ENCODE measurements at regions not wholly inside any gene's neighbourhood (a gene's known extent, or its start where the extent isn't known, plus 50 kb on each side); places are given as distances from the start of the nearest gene placed in this dataset.

DNA sequence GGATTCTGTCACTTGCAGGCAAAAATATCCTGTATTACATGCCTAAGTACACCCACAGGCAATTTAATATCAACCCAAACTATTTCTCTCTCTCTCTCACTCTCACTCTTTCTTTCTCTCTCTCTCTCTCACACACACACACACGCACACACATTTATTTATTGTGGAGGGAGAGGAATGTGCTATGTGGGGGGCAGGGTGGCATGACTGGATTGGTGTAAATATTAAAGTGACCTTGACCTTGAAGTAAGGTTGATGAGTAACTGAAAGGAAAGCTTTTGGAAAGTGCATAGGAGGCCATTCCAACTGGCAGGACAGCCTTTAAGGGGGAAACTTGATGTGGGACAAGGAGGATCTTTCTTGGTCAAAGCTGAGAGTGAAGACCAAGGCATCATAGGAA lies 589.7 kb upstream of the KIRREL3 start:
- 0 out of 2 replicates have a peak, but pooled peaks cover under 1% of the 10 kb centered on the region for H3K27me3 ChIP-seq (ENCODE audit: low read depth, low read length)

GRCh38 chr11:127588431-127588830 lies 587.9 kb upstream of the KIRREL3 start:
- Histone ChIP-seq H4K20me1 (ENCODE audit: insufficient read depth, low read length) (no peaks in the 10 kb centered on the region), H3K4me2 (ENCODE audit: low read length) (no peak overlapping the region), H2AFZ (ENCODE audit: low read depth, low read length) (no peak overlapping the region), H3K27ac (ENCODE audit: low read length) (no peak overlapping the region), H3K9me3 (ENCODE audit: insufficient read depth, low read length) (no peaks in the 10 kb centered on the region), H3K4me1 (ENCODE audit: low read length) (no peaks in the 10 kb centered on the region), H3K27me3 (ENCODE audit: low read depth, low read length) (no peaks in the 10 kb centered on the region), H3K4me3 (ENCODE audit: low read length) (no peak overlapping the region), H3K36me3 (replicated peaks; ENCODE audit: low read depth, low read length) (no peaks in the 10 kb centered on the region), H3K79me2 (ENCODE audit: low read length) (no peaks in the 10 kb centered on the region), H3K9ac (ENCODE audit: low read length) (no peak overlapping the region)
- TF ChIP-seq EZH2phosphoT487 (IDR thresholded peaks at IDR 0.05; ENCODE audit: low read depth) (no peak), CTCF (IDR thresholded peaks at IDR 0.05; ENCODE audit: low read depth, low read length) (no peak)

More for the DNA sequence above, 589.7 kb upstream of the KIRREL3 start:
- no peaks in the 10 kb centered on the region for H3K4me1 ChIP-seq (ENCODE audit: low read length)
- TF ChIP-seq CTCF (IDR thresholded peaks at IDR 0.05; ENCODE audit: low read depth, low read length) (no peak), EZH2phosphoT487 (IDR thresholded peaks at IDR 0.05; ENCODE audit: low read depth) (no peak)
- no peak overlapping the region for H3K4me3 ChIP-seq (ENCODE audit: low read length)
- no peak overlapping the region for H2AFZ ChIP-seq (ENCODE audit: low read depth, low read length)
- H3K4me2 ChIP-seq (ENCODE audit: low read length), result no peak overlapping the region
- no peak overlapping the region for H3K27ac ChIP-seq (ENCODE audit: low read length)
- H3K79me2 ChIP-seq (ENCODE audit: low read length), result no peaks in the 10 kb centered on the region
- no peak overlapping the region for H3K9ac ChIP-seq (ENCODE audit: low read length)
- H3K9me3 ChIP-seq (ENCODE audit: insufficient read depth, low read length), result no peaks in the 10 kb centered on the region
- H4K20me1 ChIP-seq (ENCODE audit: insufficient read depth, low read length), result no peaks in the 10 kb centered on the region
- H3K36me3 ChIP-seq (replicated peaks; ENCODE audit: low read depth, low read length), result no peaks in the 10 kb centered on the region

DNA sequence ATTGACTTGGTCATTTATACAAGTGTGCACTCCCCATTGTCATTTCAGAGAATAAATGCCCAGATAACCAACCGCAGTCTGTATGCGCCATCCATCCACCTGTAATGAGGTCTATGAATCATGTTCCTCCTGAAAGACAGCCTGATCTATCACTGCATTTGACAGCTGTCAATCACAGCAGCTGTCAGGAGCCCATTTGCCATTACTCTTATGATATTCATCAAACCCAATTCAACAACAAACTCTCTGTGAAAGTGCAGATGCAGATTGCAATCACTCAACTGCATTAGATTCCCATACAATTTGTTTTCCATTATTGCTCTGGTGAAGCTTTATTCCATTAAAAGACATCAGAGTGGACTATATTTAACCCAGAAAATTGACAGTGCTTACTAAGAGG lies 586.9 kb upstream of the KIRREL3 start:
- TF ChIP-seq EZH2phosphoT487 (IDR thresholded peaks at IDR 0.05; ENCODE audit: low read depth) (no peak), CTCF (IDR thresholded peaks at IDR 0.05; ENCODE audit: low read depth, low read length) (no peak)

DNA sequence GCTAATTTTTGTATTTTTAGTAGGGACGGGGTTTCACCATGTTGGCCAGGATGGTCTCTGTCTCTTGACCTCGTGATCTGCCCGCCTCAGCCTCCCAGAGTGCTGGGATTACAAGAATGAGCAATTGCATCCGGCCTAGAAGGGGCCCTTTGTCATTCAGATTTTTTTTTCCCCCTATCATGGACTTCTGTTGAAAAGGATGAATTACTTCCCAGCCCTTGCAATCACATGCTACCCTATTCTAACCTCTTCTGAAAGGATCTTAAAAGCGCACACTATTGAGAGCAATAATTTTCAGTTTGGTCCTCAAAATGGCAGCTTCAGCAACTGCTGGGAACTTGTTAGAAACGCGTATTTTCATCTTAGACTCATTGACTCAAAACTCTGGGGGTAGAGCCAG lies 575.6 kb upstream of the KIRREL3 start:
- TF ChIP-seq CTCF (IDR thresholded peaks at IDR 0.05; ENCODE audit: low read depth, low read length) (no peak), EZH2phosphoT487 (IDR thresholded peaks at IDR 0.05; ENCODE audit: low read depth) (no peak)
- Histone ChIP-seq H3K27me3 (ENCODE audit: low read depth, low read length) (no peaks in the 10 kb centered on the region), H3K36me3 (replicated peaks; ENCODE audit: low read depth, low read length) (no peaks in the 10 kb centered on the region), H3K9me3 (ENCODE audit: insufficient read depth, low read length) (no peaks in the 10 kb centered on the region), H3K4me3 (ENCODE audit: low read length) (no peak overlapping the region), H3K9ac (ENCODE audit: low read length) (no peak overlapping the region), H2AFZ (ENCODE audit: low read depth, low read length) (no peak overlapping the region), H3K27ac (ENCODE audit: low read length) (no peak overlapping the region), H3K4me1 (ENCODE audit: low read length) (no peaks in the 10 kb centered on the region), H4K20me1 (ENCODE audit: insufficient read depth, low read length) (no peaks in the 10 kb centered on the region), H3K4me2 (ENCODE audit: low read length) (no peak overlapping the region), H3K79me2 (ENCODE audit: low read length) (no peaks in the 10 kb centered on the region)

More for the DNA sequence above, 586.9 kb upstream of the KIRREL3 start:
- Histone ChIP-seq H3K27me3 (ENCODE audit: low read depth, low read length) (no peaks in the 10 kb centered on the region), H2AFZ (ENCODE audit: low read depth, low read length) (no peak overlapping the region), H4K20me1 (ENCODE audit: insufficient read depth, low read length) (no peaks in the 10 kb centered on the region), H3K36me3 (replicated peaks; ENCODE audit: low read depth, low read length) (no peaks in the 10 kb centered on the region), H3K9ac (ENCODE audit: low read length) (no peak overlapping the region), H3K27ac (ENCODE audit: low read length) (no peak overlapping the region), H3K4me2 (ENCODE audit: low read length) (no peak overlapping the region), H3K9me3 (ENCODE audit: insufficient read depth, low read length) (no peaks in the 10 kb centered on the region), H3K4me1 (ENCODE audit: low read length) (no peaks in the 10 kb centered on the region), H3K79me2 (ENCODE audit: low read length) (no peaks in the 10 kb centered on the region), H3K4me3 (ENCODE audit: low read length) (no peak overlapping the region)

Measured in OCI-LY3 (cell line).